Heart right ventricle (tissue), 16 donors: ENCODE measurements at regions not wholly inside any gene's neighbourhood (a gene's known extent, or its start where the extent isn't known, plus 50 kb on each side); places are given as distances from the start of the nearest gene placed in this dataset.
A peak's percentile ranks its signal among the peaks of the same experiment; 100 is the strongest.

Experiments used
- ATAC-seq, 8 donors: fragments of 200-7000 bp; cut with Tn5 transposase; one replicate each; pipeline ENCODE4 v1.9.1; 2020; ENCODE audit warnings: mild to moderate bottlenecking in 8 of 8, moderate library complexity in 8 of 8, moderate number of reproducible peaks in 1 of 8
- DNase-seq, 2 donors: peaks; one replicate each; pipeline ENCODE4 v3.0.0-alpha.2; 2020
- H3K27ac ChIP-seq, 10 donors: fragments of 200-600 bp; sonication (generic) in 2 of 10; one replicate each; pipeline versions ENCODE4 v1.5.0 to v1.8.0; 2020 to 2022; ENCODE audit warnings: mild to moderate bottlenecking in 3 of 10
- H3K27me3 ChIP-seq, 7 donors: fragments of 200-600 bp; one replicate each; pipeline ENCODE4 v1.8.0; 2021 to 2022; ENCODE audit warnings: mild to moderate bottlenecking in 2 of 7
- H3K36me3 ChIP-seq, 9 donors: fragments of 200-600 bp; sonication (generic) in 1 of 9; one replicate each; pipeline versions ENCODE4 v1.5.0 to v1.8.0; 2020 to 2022; ENCODE audit warnings: mild to moderate bottlenecking in 2 of 9
- H3K4me1 ChIP-seq, 9 donors: fragments of 200-600 bp; sonication (generic) in 1 of 9; one replicate each; pipeline versions ENCODE4 v1.5.0 to v1.8.0; 2020 to 2022; ENCODE audit warnings: mild to moderate bottlenecking in 4 of 9
- H3K4me3 ChIP-seq, 10 donors: fragments of 200-600 bp; sonication (generic) in 2 of 10; one replicate each; pipeline versions ENCODE4 v1.5.0 to v1.8.0; 2020 to 2022; ENCODE audit warnings: mild to moderate bottlenecking in 7 of 10, moderate library complexity in 2 of 10
- H3K9me3 ChIP-seq, 11 donors: fragments of 200-600 bp in 10 of 11; sonication (generic) in 2 of 11; one replicate each; pipeline versions ENCODE4 v1.5.0 to v1.8.0; 2013 to 2022; ENCODE audit warnings: mild to moderate bottlenecking in 2 of 11, control low read depth in 1 of 11, moderate library complexity in 1 of 11
- WGBS, 2 donors: extraction: QIAGEN DNeasy Blood & Tissue Kit; methylation state at CpG; one replicate each; pipeline ENCODE4 v1.1.7; 2013; ENCODE audit warnings: inconsistent platforms in 1 of 2; 5-methylcytosine and 5-hydroxymethylcytosine counted together
- intact Hi-C, 10 donors: fragments of 100-400 bp; cut with DNase I; formaldehyde crosslinking; loops; one replicate each; pipeline versions ENCODE4 v1.11.1 to v1.14.2; 2022
- TF ChIP-seq, protein P1 (sequence below), 9 donors: fragments of 200-600 bp; sonication (generic) in 2 of 9; IDR thresholded peaks; one replicate each; pipeline versions ENCODE4 v1.5.0 to v1.8.0; 2021 to 2022; ENCODE audit warnings: antibody characterized with exemption in 9 of 9, mild to moderate bottlenecking in 5 of 9, moderate library complexity in 1 of 9
- donor health status: Arrhythmogenic right ventricular cardiomyopathy.
- donor health status: ischemic (EF 13 %, LVEDD 7.1; RV severe dilation, severe dysfunction).
- donor health status: healthy with polysubstance abuse.
- donor health status: DM: no; HTN: yes; CAD: no.
- donor health status: DM: no; HTN: no; CAD: no.
- donor health status: ischemic (EF 25% LVEDD 6.9; RV normal size, moderate dysfunction).
- donor health status: ischemic (EF 25% LVEDD 5.7; RV mildly dilated, moderate dysfunction).
- donor health status: healthy.
- donor health status: DM: yes; HTN: yes; CAD: no.
- donor health status: Ischemic cardiomyopathy.
- donor health status: ischemic (EF 35%, LVEDD 5.7; RV mildly dilated, moderate dysfunction).
- donor health status: nonischemic (EF 11% LVEDD 7.7; RV severe dilation, severe dysfunction).
- donor health status: DM: yes; HTN: yes; CAD: no.
- donor health status: PGD.
- donor health status: ischemic (EF 29% LVEDD 5.4; RV normal size, mild dysfunction).
- donor health status: nonischemic (EF 23%, LVEDD 6.1; RV moderate dilation, normal function).

DNA sequence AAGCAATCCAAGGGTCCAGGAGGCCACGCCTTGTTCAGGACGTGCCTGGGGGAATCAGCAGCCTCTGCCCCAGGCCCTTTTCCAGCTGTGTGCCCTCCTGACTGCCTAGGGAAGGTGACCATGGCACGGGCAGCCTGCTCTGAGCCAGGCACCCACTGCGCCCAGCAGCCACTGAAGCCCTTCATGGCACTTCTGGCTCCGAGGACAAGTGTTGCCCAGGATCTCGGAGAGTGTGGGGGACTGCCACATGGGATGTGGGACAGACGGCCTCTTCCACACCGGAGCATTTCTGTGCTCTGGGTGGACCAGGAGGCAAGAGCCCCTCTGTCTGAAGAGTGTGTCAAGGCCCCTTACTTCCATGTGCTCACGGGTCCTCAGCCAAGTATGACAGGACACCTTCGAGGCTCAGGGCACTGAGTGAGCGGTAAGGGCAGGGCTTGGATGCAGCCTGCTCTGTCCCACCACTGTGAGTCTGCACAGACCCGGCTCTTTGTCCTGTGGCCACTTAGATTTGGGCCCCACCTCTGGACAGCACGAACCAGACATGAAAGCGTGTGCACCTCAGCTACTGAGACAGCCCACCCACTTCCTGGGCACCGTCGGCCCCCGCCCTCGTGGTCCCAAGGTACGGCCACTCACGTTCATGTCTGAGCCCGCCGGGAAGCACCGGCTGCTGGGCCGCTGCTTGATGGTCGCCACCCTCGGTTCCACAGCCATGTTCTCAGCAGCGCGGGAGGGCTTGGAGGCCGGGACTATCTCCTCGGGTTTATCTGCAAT lies 93.6 kb downstream of the CTTN start:
- intact Hi-C loops, result no loop called here
- Histone ChIP-seq H3K36me3 (no peaks in the 10 kb centered on the region), H3K4me3 (no peak overlapping the region), H3K27me3 (no peaks in the 10 kb centered on the region), H3K27ac (no peak overlapping the region), H3K4me1 (no peaks in the 10 kb centered on the region), H3K9me3 (peaks cover 0 to 22% (median 4%) of the 10 kb centered on the region in 11 donors)
- no peak for DNase-seq
- ATAC-seq, result peak in 1 of 8 donors; percentile 7
- WGBS, 2 donors, result 92 to 93% methylated on average over 30 of the region's 30 CpGs
- TF ChIP-seq, protein P1, sequence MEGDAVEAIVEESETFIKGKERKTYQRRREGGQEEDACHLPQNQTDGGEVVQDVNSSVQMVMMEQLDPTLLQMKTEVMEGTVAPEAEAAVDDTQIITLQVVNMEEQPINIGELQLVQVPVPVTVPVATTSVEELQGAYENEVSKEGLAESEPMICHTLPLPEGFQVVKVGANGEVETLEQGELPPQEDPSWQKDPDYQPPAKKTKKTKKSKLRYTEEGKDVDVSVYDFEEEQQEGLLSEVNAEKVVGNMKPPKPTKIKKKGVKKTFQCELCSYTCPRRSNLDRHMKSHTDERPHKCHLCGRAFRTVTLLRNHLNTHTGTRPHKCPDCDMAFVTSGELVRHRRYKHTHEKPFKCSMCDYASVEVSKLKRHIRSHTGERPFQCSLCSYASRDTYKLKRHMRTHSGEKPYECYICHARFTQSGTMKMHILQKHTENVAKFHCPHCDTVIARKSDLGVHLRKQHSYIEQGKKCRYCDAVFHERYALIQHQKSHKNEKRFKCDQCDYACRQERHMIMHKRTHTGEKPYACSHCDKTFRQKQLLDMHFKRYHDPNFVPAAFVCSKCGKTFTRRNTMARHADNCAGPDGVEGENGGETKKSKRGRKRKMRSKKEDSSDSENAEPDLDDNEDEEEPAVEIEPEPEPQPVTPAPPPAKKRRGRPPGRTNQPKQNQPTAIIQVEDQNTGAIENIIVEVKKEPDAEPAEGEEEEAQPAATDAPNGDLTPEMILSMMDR (IDR thresholded peaks at IDR 0.05), result no peak

DNA sequence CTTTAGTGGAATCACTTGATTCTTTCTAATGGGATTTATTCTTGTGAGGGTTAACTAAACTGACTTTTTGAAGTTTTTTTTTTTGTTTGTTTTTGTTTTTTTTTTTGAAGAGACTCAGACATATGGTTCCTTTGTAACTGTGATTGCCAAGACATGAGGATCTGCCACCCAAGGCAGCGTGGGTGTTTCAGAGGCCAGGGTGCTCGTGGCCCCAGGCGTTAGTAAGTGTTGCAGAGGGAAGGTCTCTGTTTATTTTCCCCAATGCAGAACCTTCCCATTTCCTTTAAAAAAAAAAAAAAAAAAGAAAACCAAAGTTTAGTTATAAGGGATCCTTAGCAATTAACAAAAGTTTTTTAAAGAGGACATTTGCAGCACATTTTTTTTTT lies 94.8 kb downstream of the CTTN start:
- H3K27ac ChIP-seq, result no peak overlapping the region
- H3K4me1 ChIP-seq, result peaks cover 0 to 4% (median 0%) of the 10 kb centered on the region in 9 donors
- DNase-seq, result no peak
- H3K9me3 ChIP-seq, result peaks cover 0 to 22% (median 4%) of the 10 kb centered on the region in 11 donors
- TF ChIP-seq, protein P1 (IDR thresholded peaks at IDR 0.05), result no peak
- ATAC-seq, result no peak
- intact Hi-C loops, result no loop called here
- no peaks in the 10 kb centered on the region for H3K27me3 ChIP-seq
- no peaks in the 10 kb centered on the region for H3K36me3 ChIP-seq
- H3K4me3 ChIP-seq, result no peak overlapping the region
- 60 to 64% methylated on average over 3 of the region's 3 CpGs for WGBS, 2 donors

DNA sequence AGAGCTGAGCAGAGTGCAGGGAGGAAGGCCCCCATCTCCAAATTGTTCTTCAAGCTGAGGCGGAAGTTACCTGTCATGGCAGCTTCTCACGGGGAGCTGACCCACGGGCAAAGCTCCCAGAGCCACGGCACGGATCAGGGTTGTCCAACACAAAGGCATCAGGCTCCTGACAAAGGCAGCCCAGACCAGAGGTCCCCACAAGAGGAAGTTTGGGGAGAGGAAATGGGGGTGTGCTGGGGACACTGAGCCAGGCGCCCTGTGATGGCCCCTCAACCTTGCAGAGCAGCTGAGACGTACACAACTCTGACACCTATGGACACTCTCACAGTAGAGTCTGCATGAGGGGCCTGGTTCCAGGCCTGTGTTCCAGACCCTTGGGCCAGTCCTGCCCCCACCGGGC lies 95.6 kb downstream of the CTTN start:
- Histone ChIP-seq H3K4me3 (no peak overlapping the region), H3K27me3 (no peaks in the 10 kb centered on the region), H3K27ac (no peak overlapping the region), H3K36me3 (no peaks in the 10 kb centered on the region), H3K9me3 (peaks cover 0 to 22% (median 4%) of the 10 kb centered on the region in 11 donors), H3K4me1 (peaks cover 0 to 4% (median 0%) of the 10 kb centered on the region in 9 donors)
- DNase-seq (no peak), ATAC-seq (no peak)
- intact Hi-C loops, result no loop called here
- 94 to 98% methylated on average over 8 of the region's 8 CpGs for WGBS, 2 donors
- TF ChIP-seq, protein P1 (IDR thresholded peaks at IDR 0.05), result no peak

DNA sequence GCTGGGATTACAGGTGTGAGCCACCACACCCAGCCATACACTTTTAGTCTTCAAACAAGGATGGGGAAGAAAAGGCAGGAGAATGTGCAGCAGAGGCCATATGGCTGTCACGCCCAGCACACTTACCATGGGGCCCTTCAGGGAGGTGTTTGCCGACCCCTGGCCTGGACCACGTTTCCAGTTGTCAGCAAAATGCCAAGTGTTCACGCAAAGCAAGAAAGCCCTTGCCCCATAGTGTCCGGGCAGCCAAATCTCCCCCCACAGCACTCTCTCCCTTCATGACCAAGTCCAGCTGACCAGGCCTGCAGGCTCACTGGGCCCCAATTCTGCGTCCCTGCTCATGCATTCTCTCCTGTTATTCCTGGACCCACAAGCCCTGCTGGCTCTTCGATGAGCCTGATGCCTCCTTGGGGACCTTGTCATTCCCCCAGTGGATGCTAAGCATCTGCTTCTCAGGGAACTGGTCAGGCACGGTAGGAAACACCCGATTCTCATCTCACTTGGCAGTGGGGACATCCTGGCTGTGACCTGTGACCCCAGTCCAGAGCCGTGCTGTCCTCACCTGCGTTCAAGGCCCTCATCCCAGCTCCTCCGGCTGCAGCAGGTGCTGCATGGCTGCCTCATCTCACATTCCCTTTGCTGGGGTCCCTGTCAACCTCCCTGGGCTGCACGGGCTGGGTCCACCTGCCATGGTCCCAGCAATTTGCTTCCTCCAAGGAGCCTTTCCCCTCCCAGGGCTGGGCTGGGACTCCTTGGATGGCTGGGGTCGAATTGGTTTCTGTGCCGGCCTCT lies 96.4 kb downstream of the CTTN start:
- Histone ChIP-seq H3K4me1 (peaks cover 0 to 4% (median 0%) of the 10 kb centered on the region in 9 donors), H3K4me3 (no peak overlapping the region), H3K27me3 (no peaks in the 10 kb centered on the region), H3K9me3 (peaks cover 0 to 22% (median 4%) of the 10 kb centered on the region in 11 donors), H3K27ac (no peak overlapping the region), H3K36me3 (no peaks in the 10 kb centered on the region)
- 85 to 86% methylated on average over 15 of the region's 15 CpGs for WGBS, 2 donors
- TF ChIP-seq, protein P1 (IDR thresholded peaks at IDR 0.05), result no peak
- DNase-seq (no peak), ATAC-seq (no peak)
- intact Hi-C loops, result no loop called here
